ENCODE measurements at regions not wholly inside any gene's neighbourhood (a gene's known extent, or its start where the extent isn't known, plus 50 kb on each side); places are given as distances from the start of the nearest gene placed in this dataset.

- Histone ChIP-seq H3K36me3 (ENCODE audit: control insufficient read depth, insufficient read depth, low read length) (no peaks in the 10 kb centered on the region), H3K4me3 (ENCODE audit: low read depth, low read length) (no peak overlapping the region), H3K27me3 (ENCODE audit: control insufficient read depth, insufficient read depth, low read length) (no peaks in the 10 kb centered on the region)
- CTCF ChIA-PET = no interaction called here
- POLR2A ChIA-PET = no interaction called here
- no peak for TF ChIP-seq CTCF (IDR thresholded peaks at IDR 0.05; ENCODE audit: insufficient read depth, low read depth, low read length)
- DNase-seq (ENCODE audit: low read depth) = no peak
Measured at GRCh38 chr13:22698467-22698866, 482.3 kb upstream of the SGCG start.

- Histone ChIP-seq H3K36me3 (ENCODE audit: control insufficient read depth, insufficient read depth, low read length) (no peaks in the 10 kb centered on the region), H3K27me3 (ENCODE audit: control insufficient read depth, insufficient read depth, low read length) (no peaks in the 10 kb centered on the region), H3K4me3 (ENCODE audit: low read depth, low read length) (no peak overlapping the region)
- DNase-seq (ENCODE audit: low read depth) = no peak
- CTCF ChIA-PET = no interaction called here
- TF ChIP-seq CTCF (IDR thresholded peaks at IDR 0.05; ENCODE audit: insufficient read depth, low read depth, low read length) = no peak
- POLR2A ChIA-PET = no interaction called here
Measured at GRCh38 chr13:22700246-22700887, 480.4 kb upstream of the SGCG start.

GRCh38 chr13:22703601-22704209 lies 477.1 kb upstream of the SGCG start:
- ChIA-PET CTCF (no interaction called here), POLR2A (no interaction called here)
- Histone ChIP-seq H3K27me3 (ENCODE audit: control insufficient read depth, insufficient read depth, low read length) (no peaks in the 10 kb centered on the region), H3K36me3 (ENCODE audit: control insufficient read depth, insufficient read depth, low read length) (no peaks in the 10 kb centered on the region), H3K4me3 (ENCODE audit: low read depth, low read length) (no peak overlapping the region)
- DNase-seq (ENCODE audit: low read depth) = no peak
- TF ChIP-seq CTCF (IDR thresholded peaks at IDR 0.05; ENCODE audit: insufficient read depth, low read depth, low read length) = no peak

GRCh38 chr13:22707946-22708345 lies 472.8 kb upstream of the SGCG start:
- Histone ChIP-seq H3K4me3 (ENCODE audit: low read depth, low read length) (no peak overlapping the region), H3K36me3 (ENCODE audit: control insufficient read depth, insufficient read depth, low read length) (no peaks in the 10 kb centered on the region), H3K27me3 (ENCODE audit: control insufficient read depth, insufficient read depth, low read length) (no peaks in the 10 kb centered on the region)
- no peak for DNase-seq (ENCODE audit: low read depth)
- ChIA-PET POLR2A (no interaction called here), CTCF (no interaction called here)
- TF ChIP-seq CTCF (IDR thresholded peaks at IDR 0.05; ENCODE audit: insufficient read depth, low read depth, low read length) = no peak

GRCh38 chr13:22717036-22717435 lies 463.7 kb upstream of the SGCG start:
- DNase-seq (ENCODE audit: low read depth) = no peak
- Histone ChIP-seq H3K4me3 (ENCODE audit: low read depth, low read length) (no peak overlapping the region), H3K36me3 (ENCODE audit: control insufficient read depth, insufficient read depth, low read length) (no peaks in the 10 kb centered on the region), H3K27me3 (ENCODE audit: control insufficient read depth, insufficient read depth, low read length) (no peaks in the 10 kb centered on the region)
- POLR2A ChIA-PET = no interaction called here
- TF ChIP-seq CTCF (IDR thresholded peaks at IDR 0.05; ENCODE audit: insufficient read depth, low read depth, low read length) = no peak
- CTCF ChIA-PET = no interaction called here

Measured in BJ (cell line).